ENCODE measurements at regions not wholly inside any gene's neighbourhood (a gene's known extent, or its start where the extent isn't known, plus 50 kb on each side); places are given as distances from the start of the nearest gene placed in this dataset.

DNA sequence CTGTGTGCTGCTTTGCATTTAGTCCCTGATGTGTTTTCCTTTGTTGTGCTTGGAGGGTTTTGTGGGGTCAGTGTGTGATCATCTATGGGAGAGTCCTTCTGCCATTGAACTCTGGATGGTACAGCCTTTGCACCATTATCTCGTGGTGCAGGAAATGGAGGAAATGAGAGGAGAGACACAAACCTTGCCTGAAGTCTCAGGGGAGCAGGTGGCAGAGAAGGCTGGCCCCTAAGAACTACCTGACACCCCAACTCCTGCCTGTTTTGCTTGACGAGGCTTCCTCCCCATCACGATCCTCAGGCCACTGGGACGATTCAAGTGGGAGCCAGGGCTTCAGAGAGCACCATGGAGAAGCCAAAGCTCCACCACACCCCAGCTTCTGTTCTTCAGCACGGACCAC lies 1316.4 kb downstream of the TBC1D22A start:
- no peak for TF ChIP-seq EZH2 (IDR thresholded peaks at IDR 0.05; ENCODE audit: insufficient read depth, poor library complexity, severe bottlenecking)
- no peak for TF ChIP-seq EZH2phosphoT487 (IDR thresholded peaks at IDR 0.05; ENCODE audit: insufficient read depth, low read depth)
